CD4-positive, alpha-beta T cell treated with Interleukin-15 for 4 hours (primary cell): ENCODE measurements at regions not wholly inside any gene's neighbourhood (a gene's known extent, or its start where the extent isn't known, plus 50 kb on each side); places are given as distances from the start of the nearest gene placed in this dataset.
"Not testable (repeated sequence)": the region's sequence is repeated elsewhere in the genome, so short reads cannot be mapped to it uniquely, and the experiment has no call there.

Source experiments
- DNase-seq: peaks from one replicate; pipeline ENCODE4 v3.0.0-alpha.2; 2020; ENCODE audit warnings: low spot score

DNA sequence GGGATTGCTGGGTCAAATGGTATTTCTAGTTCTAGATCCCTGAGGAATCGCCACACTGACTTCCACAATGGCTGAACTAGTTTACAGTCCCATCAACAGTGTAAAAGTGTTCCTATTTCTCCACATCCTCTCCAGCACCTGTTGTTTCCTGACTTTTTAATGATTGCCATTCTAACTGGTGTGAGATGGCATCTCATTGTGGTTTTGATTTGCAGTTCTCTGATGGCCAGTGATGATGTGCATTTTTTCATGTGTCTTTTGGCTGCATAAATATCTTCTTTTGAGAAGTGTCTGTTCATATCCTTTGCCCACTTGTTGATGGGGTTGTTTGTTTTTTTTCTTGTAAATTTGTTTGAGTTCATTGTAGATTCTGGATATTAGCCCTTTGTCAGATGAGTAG, 220.3 kb downstream of the NPR3 start:
- DNase-seq = not testable (repeated sequence)

DNA sequence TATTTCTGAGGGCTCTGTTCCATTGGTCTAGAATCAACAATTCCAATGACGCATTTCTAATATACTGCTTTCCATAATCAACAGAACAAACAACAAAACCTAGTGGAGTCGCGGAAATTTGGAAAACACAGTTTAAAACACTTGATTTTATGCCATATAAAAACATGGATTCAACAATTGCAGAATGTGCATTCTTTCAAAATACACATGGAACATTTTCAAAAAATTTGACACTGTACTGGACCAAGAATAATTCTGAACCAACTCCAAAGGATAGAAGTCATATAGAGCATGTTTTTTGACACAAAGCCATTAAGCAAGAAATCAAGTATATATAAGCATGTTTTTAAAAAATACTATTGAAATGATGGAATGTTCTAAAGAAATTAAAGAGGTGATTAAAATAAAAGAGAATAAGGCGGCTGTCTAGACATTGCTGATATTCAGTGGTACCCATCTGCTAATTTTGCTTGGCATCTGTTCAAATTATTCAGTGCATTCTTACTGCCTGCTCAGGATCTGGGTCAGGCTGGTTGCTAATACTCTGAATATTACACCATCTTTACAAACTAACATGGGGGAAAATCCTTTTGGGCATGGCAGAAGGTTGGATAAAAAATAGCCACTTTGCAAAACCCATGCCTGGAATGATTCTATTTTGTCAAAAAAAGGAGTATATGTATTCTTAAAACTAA, 221.3 kb downstream of the NPR3 start:
- DNase-seq = no peak

DNA sequence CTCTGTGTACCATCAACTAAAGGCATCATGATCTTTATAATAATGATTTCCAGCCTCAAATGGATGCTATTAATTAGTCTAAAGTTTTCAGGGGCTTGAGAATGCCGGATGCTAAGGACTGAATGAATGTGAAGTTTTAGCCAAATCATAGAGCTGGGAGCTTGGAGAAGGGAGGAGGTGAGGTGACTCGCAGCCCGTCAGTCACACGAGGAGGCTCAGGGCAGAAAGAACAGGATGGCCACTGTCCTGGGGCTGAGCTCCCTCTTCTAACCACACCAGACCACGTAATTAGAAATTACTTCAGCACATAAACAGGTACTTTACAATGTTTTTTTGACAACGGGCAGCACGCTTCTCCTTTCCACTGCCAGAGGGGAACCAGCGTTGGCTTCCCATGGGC, 222.6 kb downstream of the NPR3 start:
- DNase-seq = no peak

DNA sequence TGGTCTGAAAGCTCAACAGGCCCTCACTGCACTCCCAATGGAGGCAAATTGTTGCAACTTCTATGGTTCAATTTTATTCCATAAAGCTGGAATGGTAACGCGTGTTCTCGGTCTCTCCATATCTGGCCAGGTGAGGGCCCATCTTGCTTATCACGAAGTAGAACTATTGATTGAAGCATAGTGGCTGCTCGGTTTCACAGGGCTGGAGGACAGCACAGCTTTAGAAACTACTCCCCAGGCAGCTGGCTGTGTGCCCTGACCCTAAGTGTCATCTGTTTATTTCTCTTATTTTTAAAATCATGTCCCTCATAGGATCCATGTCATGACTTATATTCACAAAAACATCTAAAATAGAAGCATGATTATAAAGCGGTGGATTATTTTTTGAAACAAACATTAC, 223.4 kb downstream of the NPR3 start:
- DNase-seq = no peak

DNA sequence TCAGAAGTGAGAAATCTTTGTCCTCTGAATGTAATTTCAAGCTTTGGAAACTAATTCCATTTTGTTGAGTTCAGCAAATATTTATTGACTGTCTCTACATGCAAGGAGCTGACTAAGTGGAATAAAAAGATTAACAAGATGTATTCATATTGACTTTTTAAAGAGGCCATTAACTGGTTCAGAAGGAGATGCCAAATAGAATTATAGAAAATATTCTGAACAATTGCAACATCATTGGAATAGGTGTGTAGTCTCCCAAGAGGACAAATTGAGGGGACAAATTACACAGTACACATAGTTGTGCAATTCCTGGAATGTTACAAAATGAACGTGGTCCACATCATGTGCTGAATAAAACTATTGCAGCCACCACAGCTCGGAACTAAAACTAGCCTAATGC, 224.2 kb downstream of the NPR3 start:
- DNase-seq = no peak

DNA sequence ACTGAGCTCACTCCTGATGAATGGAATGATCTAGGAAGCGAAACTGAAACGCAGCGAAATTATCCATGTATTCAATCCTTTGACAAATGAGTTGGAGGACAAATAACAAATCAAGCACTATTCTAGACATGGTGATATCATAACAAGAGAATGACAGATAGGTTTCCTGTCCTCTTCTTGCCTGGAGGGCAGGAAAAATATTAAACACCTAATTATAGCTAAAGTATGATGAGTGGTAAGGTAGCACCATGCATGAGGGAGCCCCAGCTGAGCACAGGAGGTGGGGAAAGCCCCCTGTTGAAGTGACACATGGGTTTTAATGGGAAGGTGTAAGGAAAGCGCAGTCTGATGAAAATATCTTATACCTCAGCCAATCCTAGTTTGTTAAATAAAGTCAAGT, 225.2 kb downstream of the NPR3 start:
- DNase-seq = no peak

DNA sequence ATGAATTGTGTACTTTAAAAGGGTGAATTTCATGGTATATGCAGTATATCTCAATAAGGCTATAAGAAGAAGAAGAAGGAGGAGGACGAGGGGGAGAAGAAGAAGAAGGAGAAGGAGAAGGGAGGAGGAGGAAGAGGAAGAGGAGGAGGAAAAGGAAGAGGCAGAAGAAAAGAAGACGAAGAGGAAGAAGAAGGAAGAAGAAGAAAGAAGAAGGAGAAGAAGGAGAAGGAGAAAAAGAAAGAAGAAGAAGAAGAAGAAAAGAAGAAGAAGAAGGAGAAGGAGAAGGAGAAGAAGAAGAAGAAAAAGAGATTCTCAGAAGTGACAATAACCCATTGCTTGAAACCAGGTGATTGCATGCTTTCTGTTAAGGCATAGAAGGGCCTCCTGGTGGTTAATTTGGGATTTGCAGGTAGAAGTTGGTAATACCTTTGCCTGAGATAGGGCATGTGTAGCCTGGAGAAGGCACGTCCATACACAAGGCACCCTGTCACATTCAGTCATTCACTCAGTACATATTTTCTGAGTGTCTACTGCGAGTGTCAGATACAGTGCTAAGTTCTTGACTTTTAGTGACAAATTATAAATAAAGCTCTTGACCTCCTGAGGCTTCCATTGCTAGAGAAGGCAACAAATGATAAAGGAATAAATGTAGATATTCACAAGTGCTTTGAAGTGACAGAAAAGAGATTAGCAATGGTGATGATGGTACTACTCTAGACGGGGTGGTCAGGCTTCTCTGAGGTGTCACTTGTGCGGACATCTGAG, 231.3 kb downstream of the NPR3 start:
- peak; percentile 2 for DNase-seq

DNA sequence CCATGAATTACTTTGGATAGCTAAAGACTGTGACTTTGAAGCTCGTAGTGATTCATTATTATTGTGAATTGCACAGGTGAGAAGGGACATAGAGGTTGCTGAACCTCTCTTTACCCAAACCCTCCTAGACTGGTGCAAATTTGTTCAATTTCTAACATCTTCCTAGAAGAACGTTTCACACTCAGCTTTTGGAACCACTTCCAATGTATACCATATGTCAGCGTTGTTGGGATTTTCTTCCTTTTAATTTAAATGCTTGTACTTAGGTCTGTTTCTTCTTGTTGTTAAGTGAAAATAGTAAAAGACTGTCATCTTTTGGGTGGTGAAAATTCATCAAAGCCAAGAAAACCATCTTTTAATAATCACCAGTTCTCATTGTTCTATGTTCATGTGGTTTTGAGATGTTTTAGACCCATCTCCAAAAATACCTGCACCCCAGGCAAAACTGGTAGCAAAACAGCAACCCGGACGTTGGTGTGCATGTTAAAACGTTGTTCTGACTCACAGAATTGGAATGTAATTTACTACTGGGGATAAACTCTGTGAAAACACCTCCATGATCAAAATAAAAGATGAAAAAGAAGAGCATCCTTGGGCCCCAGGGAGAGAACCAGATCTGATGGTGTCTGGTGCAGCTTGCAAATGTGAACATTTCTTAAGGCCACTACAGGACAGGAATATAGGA, 238.3 kb downstream of the NPR3 start:
- DNase-seq = no peak

DNA sequence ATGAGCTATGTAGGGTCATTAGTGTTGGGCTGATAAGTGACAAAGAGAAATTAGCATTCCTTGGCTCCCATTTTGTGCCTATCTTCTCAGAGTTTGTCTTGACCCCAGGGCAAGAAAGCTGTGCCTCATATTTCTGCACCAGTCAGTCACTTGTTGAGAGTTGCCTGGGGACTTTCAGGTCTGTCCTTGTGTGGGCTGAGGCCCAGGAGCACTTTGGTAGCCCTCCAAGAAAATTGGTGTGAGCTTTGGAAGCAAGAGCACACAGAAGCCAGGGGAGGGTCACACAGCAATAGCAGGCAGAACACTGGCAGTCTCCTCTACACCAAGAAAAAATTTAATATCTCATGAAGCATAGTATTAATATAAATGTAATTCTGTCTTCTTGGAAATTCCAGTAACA, 239.9 kb downstream of the NPR3 start:
- DNase-seq = no peak

DNA sequence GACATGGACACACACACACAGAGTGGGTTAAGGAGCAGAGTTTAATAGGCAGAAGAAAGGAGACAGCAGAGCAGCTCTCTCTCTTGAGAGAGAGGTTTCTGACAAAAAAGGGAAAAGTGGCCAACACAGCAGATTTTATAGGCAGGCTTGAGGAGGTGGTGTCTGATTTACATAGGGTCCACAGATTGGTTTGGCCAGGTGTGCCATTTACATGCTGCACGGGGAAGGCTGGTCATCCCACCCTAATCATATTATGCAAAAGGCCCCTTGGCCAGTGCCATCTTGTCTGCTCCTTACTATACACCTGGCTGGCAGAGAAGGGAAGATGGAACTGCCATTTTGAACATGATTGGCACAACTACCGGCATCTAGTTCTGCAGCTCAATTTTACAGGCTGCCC, 240.8 kb downstream of the NPR3 start:
- DNase-seq = no peak

DNA sequence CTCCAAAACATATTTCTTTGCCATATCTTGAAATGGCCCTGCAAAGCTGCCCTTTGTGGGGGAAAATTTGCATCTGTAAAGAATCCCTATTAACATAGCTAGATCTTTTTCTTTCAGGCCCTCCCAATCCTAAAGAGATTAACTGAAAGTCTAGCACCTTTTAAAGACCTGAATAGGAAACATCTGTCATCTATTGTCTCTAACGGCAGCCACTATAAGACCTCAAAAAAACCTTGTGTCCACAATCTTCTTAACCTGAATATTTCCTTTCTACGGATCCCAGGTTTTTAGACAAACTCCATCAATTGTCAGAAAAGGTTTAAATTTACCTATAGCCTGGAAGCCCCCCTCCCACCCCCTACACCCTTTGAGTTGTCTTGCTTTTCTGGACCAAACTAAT, 241.3 kb downstream of the NPR3 start:
- not testable (repeated sequence) for DNase-seq

DNA sequence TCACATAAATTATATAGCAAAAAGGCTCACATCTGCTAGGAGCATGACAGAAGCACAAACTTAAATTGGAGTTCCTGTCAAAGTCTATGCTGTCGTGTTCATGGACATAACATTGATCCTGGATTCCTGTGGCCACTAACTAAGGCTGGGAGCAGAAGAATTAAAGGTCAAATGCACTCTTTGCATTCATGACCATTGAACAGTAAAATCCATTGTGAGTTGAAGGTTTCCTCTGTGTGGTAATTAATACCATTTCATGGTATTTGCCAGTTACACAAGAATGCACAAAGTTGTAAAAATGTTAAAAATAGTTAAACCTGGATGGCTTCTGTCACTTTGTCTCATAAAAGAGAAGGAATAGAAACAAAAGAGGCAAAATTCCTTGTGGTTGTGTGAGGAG, 242.6 kb downstream of the NPR3 start:
- no peak for DNase-seq

DNA sequence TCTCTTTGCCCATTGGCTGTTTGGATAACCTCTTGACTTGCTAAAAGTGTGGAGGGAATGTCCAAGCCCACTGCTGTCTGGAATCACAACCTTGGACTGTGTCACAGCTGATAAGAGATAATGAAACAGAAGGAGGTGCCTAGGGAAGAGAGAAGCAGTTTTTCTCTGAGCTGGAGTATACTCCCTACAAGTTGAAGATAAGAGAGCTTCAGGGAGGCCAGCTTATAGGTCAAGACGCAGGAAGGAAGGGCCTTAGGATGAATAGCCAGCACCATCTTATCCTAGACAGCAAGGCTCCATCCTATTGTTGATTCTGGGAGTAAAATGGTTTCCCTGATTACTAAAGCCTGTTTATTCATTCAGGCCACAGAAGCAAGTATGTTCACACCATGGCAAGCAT, 244.7 kb downstream of the NPR3 start:
- DNase-seq = no peak

DNA sequence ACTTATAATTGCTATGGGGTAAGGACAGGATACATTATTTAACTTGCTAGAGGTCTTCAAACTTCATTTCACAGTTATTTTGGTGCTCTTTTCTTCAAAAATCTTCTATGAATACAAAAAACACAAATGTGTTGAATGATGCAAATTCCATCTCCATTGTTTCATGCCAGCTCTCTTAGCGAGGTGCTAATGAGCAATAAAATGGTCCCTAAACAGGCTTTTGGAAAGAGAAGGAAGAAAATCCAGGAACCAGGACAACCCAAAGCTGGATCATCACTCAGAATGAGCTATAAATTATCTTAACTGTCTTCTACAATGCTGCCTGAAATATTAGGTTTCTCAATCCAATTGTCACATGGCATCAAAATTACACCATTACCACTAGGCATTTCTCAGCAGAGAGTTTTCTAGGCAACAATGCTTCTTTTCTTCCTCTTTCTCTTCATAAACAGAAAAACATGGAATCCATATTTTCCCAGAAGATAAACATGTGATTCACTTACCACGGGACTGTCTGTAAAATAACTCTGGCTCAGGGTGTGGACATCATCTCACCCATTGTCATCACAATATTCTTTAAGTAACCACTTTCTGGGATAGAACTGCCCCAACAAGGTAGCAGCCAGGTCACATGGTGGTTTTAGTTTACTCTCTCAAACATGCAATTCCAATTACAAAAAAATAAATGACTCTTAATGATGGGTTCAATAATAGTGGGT, 249.4 kb downstream of the NPR3 start:
- no peak for DNase-seq

DNA sequence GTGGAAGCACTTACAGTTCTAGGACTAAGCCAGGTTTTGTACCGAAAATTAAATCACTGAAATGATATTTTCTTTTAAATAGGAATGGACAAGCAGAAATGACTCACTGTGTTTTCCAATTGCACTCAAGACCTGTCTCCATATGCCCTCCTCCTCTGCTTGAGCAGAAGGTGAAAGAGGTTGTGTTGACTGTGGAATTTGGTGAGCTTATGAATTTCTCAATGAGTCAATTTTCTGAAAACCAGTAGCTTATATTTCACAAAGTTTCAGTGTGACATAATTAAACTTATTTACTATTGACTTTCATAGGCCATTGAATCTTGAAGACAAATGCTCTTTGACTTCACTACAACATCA, 249.9 kb downstream of the NPR3 start:
- DNase-seq = no peak

DNA sequence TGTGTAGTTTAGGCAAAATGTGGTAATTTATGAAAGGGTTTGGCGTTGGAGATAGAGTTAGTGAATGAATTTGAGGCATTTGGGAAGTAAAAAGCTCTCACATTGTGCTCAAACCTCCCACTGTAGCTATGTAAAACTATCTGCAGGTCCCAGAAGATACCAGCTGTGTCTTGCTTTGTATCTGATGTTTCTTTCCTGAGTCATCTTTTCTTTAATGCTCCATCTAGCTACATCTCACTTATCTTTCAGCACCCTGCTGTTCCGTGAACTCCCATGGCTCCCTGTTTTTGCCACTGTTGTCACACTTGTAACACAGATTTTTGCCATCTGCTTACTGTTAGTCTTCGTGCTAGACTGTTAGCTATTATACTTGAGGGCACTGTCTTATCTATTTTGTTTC, 253.1 kb downstream of the NPR3 start:
- no peak for DNase-seq

DNA sequence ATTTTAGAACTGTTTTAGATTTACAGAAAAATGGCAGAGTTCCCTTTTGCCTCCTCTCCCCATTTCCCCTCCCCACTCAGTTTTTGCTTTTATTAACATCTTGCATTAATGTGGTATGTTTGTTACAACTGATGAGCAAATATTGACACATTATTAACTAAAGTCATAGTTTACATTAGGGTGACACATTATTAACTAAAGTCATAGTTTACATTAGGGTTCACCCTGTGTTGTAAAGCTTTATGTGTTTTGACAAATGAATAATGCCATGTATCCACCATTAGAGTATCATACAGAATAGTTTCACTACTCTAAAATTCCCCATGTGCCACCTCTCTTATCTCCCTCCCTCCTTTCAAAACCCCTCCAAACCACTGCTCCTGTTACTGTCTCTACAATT, 262.5 kb downstream of the NPR3 start:
- no peak for DNase-seq

DNA sequence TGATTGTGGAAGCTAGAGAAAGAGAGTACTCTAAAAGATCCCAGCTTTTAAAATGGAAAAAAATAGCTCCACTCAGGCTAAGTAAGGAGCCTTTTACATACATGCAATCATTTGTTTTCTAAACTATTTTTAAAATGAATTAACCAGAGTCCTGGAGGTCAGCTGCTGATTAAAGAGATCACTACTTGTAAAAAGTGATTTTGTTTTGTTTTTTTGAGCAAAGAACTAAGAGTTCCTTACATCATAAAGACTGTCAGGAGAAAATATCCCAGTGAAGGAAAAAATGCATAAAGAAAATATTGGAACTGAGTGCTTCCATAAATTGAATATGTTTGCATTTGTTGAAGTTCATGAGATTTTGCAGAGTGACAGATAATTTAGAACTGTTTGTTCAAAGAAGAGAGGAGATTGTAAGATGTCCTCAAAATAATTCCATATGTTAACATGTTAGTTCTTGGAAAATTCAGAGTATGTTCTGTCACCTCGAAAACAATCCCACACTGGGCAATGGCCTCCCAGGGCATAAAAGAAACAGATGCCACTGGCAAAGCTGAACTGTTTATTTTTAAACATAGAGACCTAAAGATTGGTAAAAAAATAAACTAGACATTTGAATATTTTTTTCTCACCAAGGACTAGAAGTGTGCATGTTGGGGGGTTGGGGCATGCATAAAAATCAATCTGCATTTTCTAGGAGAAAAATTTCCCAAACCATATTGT, 264.7 kb downstream of the NPR3 start:
- DNase-seq = no peak

DNA sequence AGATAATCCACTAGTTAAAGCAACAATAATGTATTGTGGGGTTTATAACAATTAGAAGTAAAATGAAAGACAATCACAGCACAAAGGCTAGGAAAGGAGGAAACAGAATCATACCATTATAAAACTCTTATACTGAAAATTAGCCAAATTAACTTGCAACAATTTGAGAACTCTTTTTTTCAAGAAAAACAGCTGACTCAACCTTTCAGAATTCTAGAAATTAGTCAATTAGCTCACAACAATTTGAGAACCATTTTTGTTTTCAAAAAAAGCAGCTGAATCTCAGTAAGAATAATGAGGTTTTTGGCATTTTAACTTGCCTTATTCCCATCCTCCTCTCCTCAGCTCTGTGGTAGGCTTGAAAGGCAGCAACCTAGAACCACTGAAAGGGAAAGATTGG, 269.9 kb downstream of the NPR3 start:
- DNase-seq = no peak

DNA sequence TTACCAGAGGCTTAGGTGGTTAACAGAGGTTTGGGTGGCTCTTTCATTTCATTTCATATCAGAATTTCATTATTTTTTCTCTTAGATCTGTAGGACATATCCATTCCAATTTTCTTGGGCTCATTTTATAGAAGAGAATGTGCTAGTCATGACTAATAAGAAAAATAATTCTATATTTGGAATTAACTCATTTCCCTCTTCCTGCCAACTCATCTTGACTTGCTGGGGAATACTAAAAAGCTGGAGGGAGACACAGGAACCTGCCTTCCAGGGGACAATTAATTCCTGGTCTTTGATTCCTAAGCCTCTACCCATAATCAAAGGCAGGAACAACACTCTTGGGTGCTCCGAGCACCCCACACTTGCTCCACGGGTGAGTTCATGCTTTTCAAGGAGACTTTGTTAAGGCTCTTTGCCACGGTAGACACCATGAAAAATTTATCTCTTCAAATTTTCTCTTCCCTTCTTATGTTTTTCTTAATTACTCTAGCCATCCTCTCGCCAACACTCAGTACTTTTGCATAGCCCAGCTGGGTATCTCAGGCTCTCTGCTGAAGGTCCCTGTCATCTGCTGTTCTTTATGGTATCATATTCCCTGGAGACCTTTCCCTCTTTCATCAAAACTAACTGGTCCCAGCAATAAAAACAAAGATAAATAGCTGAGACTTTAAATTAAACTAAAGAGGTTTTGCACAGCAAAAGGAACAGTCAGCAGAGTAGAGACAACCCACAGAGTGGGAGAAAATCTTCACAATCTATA, 273.9 kb downstream of the NPR3 start:
- DNase-seq = no peak

DNA sequence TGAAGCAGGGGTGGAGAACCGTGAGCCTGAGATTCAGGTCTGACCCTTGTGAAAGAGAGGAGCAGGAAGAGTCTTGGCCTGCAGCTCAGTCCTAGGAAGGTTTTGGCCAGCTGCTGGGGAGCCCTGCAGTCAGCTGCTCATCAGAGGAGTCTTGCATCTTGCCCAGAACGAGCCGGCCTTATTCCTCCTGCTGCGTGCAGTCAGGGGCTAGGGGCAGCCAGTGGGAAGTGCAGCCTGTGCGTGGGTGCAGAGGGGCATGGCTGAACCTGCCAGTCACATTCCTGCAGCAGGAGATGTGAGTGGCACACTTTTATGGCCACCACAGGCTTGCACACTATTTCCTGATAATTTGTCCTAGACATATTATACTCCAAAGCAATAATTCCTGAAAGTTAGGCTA, 278.7 kb downstream of the NPR3 start:
- DNase-seq = no peak
